ENCODE measurements at regions not wholly inside any gene's neighbourhood (a gene's known extent, or its start where the extent isn't known, plus 50 kb on each side); places are given as distances from the start of the nearest gene placed in this dataset.

DNA sequence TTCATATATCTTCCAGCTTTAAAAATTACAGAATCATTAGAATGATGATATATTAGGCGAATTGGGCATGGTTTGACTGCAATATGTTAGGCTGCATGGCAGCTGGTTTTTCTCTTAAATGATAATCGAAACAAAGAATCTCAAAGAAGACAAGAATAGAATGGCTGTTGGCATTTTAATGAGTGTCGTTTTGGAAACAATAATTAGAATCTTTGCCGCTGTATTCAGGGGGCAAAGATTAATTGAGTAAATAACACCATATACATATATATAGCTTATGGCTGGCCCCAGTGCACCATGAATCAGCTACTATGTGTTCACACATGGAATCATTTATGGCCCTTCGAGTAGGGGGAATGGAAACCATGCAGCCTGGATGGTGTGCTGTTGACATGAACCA, 216.2 kb downstream of the RNF144B start:
- no peak for TF ChIP-seq GATA2 (IDR thresholded peaks at IDR 0.05; ENCODE audit: low read depth, low read length)
- TF ChIP-seq GATA3 (IDR thresholded peaks at IDR 0.05; ENCODE audit: low read depth, low read length): no peak
